ENCODE measurements at regions not wholly inside any gene's neighbourhood (a gene's known extent, or its start where the extent isn't known, plus 50 kb on each side); places are given as distances from the start of the nearest gene placed in this dataset.

- TF ChIP-seq TARDBP (IDR thresholded peaks at IDR 0.05) (no peak), ELF4 (IDR thresholded peaks at IDR 0.05) (no peak), SP1 (IDR thresholded peaks at IDR 0.05) (no peak), BHLHE40 (IDR thresholded peaks at IDR 0.05; ENCODE audit: borderline replicate concordance) (no peak), FOXK2 (IDR thresholded peaks at IDR 0.05) (no peak), SUZ12 (IDR thresholded peaks at IDR 0.05) (no peak), HDGF (IDR thresholded peaks at IDR 0.05; ENCODE audit: borderline replicate concordance) (no peak), FOXM1 (IDR thresholded peaks at IDR 0.05; ENCODE audit: borderline replicate concordance) (no peak), NFRKB (IDR thresholded peaks at IDR 0.05) (no peak), ZNF384 (IDR thresholded peaks at IDR 0.05) (no peak), PKNOX1 (IDR thresholded peaks at IDR 0.05) (no peak), L3MBTL2 (conservative IDR thresholded peaks at IDR 0.05) (no peak), CTBP1 (IDR thresholded peaks at IDR 0.05; ENCODE audit: borderline replicate concordance) (no peak), FOXA1 (IDR thresholded peaks at IDR 0.05) (no peak)
Measured at GRCh38 chr6:76682842-76683241, 610.4 kb upstream of the IMPG1 start.

Measured in HEK293T (cell line).